Lower leg skin (tissue), 4 donors: ENCODE measurements at regions not wholly inside any gene's neighbourhood (a gene's known extent, or its start where the extent isn't known, plus 50 kb on each side); places are given as distances from the start of the nearest gene placed in this dataset.

ENCODE experiments used
- DNase-seq, 2 donors: peaks; one replicate each; pipeline ENCODE4 v3.0.0-alpha.2; 2019; ENCODE audit warnings: low spot score in 2 of 2
- H3K4me3 ChIP-seq: fragments of 200-600 bp; sonication (generic); 2 replicates; pipeline ENCODE4 v1.5.1; 2017; ENCODE audit warnings: mild to moderate bottlenecking, low read depth; ENCODE audit not compliant: poor library complexity, severe bottlenecking
- CTCF ChIP-seq, 3 donors: fragments of 450-650 bp; IDR thresholded peaks; one replicate each; pipeline ENCODE4 v1.5.1; 2016; ENCODE audit warnings: antibody characterized with exemption in 3 of 3, mild to moderate bottlenecking in 3 of 3, moderate library complexity in 2 of 3
- POLR2A ChIP-seq, 2 donors: fragments of 450-650 bp; IDR thresholded peaks; one replicate each; pipeline ENCODE4 v1.6.1; 2016 to 2017; ENCODE audit warnings: antibody characterized with exemption in 2 of 2, mild to moderate bottlenecking in 1 of 2, moderate library complexity in 1 of 2
- WGBS, 2 donors: methylation state at CpG; one replicate each; pipeline ENCODE4 v1.1.5; 2018; 5-methylcytosine and 5-hydroxymethylcytosine counted together
- intact Hi-C: fragments of 100-400 bp; cut with DNase I; formaldehyde crosslinking; loops from one replicate; pipeline ENCODE4 v1.15.0; 2023; ENCODE audit warnings: low total_unique reads

GRCh38 chr3:187558990-187559389 lies 111.2 kb downstream of the SST start:
- 69 to 80% methylated on average over 2 of the region's 2 CpGs for WGBS, 2 donors
- no peak for DNase-seq
- no peak for TF ChIP-seq CTCF (IDR thresholded peaks at IDR 0.05)
- no peak for TF ChIP-seq POLR2A (IDR thresholded peaks at IDR 0.05)
- no peak overlapping the region for H3K4me3 ChIP-seq
- intact Hi-C loops, result no loop called here

GRCh38 chr3:187551416-187551815 lies 118.8 kb downstream of the SST start:
- H3K4me3 ChIP-seq, result no peak overlapping the region
- intact Hi-C loops, result no loop called here
- TF ChIP-seq POLR2A (IDR thresholded peaks at IDR 0.05) (no peak), CTCF (IDR thresholded peaks at IDR 0.05) (no peak)
- no peak for DNase-seq

- no peak overlapping the region for H3K4me3 ChIP-seq
- DNase-seq, result no peak
- TF ChIP-seq CTCF (IDR thresholded peaks at IDR 0.05) (no peak), POLR2A (IDR thresholded peaks at IDR 0.05) (no peak)
- intact Hi-C loops, result no loop called here
- 95 to 100% methylated on average over 1 of the region's 1 CpG for WGBS, 2 donors
Measured at GRCh38 chr3:187550446-187550845, 119.7 kb downstream of the SST start.

- no peak overlapping the region for H3K4me3 ChIP-seq
- no peak for DNase-seq
- 91 to 94% methylated on average over 5 of the region's 5 CpGs for WGBS, 2 donors
- intact Hi-C loops, result no loop called here
- TF ChIP-seq POLR2A (IDR thresholded peaks at IDR 0.05) (no peak), CTCF (IDR thresholded peaks at IDR 0.05) (no peak)
Measured at GRCh38 chr3:187545366-187545765, 124.8 kb downstream of the SST start.

- no peak overlapping the region for H3K4me3 ChIP-seq
- intact Hi-C loops, result no loop called here
- 91 to 94% methylated on average over 5 of the region's 5 CpGs for WGBS, 2 donors
- TF ChIP-seq CTCF (IDR thresholded peaks at IDR 0.05), result no peak
- no peak for TF ChIP-seq POLR2A (IDR thresholded peaks at IDR 0.05)
- DNase-seq, result no peak
Measured at GRCh38 chr3:187544326-187544725, 125.9 kb downstream of the SST start.

- H3K4me3 ChIP-seq, result no peak overlapping the region
- TF ChIP-seq POLR2A (IDR thresholded peaks at IDR 0.05) (no peak), CTCF (IDR thresholded peaks at IDR 0.05) (no peak)
- intact Hi-C loops, result no loop called here
- WGBS, 2 donors, result 78 to 93% methylated on average over 6 of the region's 6 CpGs
- no peak for DNase-seq
Measured at GRCh38 chr3:187540847-187541246, 129.3 kb downstream of the SST start.
